ENCODE measurements at regions not wholly inside any gene's neighbourhood (a gene's known extent, or its start where the extent isn't known, plus 50 kb on each side); places are given as distances from the start of the nearest gene placed in this dataset.

DNA sequence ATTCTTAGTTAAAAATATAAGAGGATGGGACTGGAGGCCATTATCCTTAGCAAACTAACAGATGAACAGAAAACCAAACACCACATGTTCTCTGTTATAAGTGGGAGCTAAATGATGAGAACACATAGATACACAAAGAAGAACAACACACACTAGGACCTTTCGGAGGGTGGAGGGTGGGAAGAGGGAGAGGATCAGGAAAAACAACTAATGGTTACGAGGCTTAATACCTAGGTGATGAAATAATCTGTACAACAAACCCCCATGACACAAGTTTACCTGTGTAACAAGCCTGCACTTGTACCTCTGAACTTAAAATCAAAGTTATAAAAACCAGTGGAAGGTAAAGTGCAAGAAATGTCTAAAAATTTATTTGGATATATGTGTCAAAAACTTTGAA is 1047.4 kb upstream of the C9orf72 start:
- no peak for DNase-seq (ENCODE audit: low read depth)

DNA sequence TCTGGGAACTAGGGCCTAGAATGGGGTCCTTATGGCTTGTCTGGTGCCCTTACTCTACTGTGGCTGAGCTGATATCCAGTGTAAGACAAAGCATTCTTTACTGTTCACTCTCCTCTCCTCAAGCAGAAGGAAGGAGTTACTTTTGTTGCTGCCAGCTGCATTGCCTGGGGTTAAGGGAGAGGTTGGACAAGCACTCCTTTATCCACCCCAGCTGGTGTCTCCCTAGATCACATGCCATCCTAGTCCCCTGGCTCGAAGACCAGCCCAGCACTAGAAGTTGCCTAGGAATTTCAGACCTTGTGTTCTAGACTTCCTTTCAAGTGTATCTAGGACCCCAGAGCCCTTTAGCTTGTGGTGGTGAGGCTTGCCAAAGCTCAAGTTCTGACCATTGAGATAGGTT is 1051.5 kb upstream of the C9orf72 start:
- DNase-seq (ENCODE audit: low read depth) = no peak

DNA sequence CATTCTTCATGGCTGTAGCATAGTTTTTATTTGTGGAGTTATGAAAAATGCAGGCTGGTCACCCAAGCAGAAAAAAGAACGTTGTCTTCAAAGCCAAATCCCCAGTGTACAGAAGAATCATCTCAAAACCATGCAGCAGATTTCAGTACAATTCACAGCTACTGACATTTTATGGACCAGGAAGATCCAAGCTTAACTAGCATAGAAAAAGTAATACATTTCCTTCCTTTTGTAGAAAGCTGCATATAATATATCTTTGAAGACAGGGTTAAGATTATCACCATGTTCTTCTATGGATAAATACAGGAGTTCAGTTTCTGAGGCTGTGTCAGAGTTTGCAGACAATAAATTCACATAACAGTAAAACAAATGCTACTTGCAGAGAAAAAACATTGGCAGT is 1054.8 kb upstream of the C9orf72 start:
- DNase-seq (ENCODE audit: low read depth) = no peak

DNA sequence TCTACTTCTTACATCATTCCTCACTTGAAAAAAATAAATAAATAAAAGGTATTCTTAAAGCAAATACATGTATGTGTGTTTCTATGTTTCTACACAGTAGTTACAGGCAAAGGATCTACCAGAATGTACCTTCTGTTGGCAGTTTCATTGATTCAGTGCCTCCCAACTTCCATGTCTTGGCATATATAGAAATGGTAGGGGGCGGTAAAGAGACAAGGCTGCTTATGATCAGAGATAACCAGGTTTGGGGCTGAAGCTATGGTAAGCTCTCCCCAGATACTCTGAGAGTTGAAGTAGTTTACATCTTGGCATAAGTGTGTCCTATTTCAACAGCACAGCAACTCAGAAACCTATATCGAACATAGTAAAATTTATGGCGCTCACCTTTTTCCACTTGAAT is 1075.4 kb upstream of the C9orf72 start:
- no peak for DNase-seq (ENCODE audit: low read depth)

DNA sequence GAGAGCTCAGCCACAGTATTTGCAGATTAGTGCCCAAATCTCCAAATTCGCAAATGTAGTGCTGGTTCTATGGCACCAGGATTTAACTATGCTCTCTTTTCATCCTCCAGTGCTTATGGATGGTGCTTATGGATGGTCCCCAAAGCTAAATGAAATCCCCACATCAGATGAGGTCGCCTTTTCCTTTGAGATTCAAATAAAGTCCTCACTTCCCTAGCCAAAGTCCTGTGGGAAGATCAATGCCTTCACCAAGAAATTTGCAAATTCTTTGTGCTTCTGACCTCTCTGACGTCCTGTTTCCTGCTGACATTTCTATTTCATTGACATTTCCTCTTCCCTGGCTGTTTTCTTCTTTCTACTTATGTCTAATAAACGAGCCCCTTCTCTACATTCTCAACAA is 1077.0 kb upstream of the C9orf72 start:
- DNase-seq (ENCODE audit: low read depth) = no peak

DNA sequence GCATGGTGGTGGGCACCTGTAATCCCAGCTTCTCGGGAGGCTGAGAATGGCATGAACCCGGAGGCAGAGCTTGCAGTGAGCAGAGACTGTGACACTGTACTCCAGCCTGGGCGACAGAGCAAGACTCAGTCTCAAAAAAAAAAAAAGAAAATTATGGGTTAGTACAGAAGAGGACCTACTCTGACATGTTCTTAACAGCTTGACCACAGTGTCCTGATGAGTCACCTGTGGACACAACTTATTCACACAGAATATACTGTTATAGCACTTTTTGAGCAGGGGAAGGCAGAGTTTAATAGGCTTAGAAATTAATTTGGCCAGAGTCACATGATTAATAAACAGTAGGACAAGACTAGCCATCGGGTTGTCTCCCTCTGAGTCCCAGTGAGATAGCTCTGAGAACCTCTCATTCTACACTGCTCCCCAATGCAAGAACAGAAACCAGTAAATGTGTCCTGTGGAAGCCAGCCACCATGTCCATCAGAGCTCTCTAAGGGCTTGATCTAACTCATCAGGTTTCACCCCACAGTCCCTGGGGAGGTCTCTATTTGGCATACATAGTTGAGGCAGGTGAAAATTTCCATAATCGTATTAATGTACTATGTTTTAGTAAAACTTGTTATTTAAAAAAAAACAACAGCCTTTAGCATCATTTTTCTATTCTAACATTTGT is 1077.9 kb upstream of the C9orf72 start:
- DNase-seq (ENCODE audit: low read depth) = no peak

DNA sequence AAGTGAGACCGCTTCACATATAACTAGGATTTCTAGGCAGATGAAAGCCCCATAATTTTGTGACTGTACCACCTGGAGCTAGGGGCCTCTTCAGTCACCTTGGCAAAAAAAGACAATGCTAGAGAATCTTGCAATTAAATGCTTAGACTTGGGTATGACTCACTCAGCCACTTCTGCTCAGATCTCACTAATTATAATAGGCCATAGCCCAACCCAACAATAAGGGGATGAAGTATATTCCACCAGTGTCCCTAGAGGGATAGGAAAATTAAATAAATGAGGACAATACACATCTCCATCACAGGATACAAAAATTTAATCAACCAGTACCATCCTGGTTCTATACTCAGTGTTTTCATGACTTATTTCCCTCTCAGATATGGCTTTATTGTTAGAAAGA is 1079.9 kb upstream of the C9orf72 start:
- no peak for DNase-seq (ENCODE audit: low read depth)

DNA sequence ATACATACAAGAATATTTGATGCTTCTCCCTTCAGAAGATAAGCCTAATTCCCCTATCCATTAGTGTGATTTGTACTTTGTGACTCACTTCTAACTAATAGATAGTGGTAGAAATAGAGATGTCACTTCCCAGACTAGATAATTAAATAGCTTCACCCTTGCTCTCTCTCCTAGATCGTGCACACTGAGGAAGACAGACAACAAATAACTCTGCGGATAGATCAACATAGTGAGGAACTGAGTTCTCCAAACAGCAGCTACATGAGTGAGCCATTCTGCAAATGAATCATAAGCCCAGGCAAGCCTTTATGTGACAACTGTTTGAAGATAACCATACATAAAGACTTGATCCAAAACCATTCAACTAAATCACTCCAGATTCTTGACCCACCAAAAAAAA is 1083.4 kb upstream of the C9orf72 start:
- no peak for DNase-seq (ENCODE audit: low read depth)

DNA sequence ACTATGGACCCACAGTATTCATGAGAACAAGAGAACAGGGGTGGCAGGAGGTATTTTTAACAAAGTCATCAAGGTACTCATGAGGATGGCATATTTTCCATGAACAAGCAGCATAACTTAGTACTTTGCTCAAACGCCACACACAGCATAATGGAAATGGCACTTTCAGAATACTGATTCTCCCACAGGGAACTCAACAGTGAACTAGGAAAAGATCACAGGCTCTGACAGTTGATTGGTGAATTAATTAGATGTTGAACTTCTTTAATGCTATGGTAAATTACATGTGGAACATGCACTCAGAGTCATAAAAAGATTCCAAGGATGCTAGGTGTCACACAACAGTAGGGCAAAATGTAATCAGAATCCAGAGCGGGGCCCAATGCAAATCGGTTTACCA is 1088.6 kb upstream of the C9orf72 start:
- DNase-seq (ENCODE audit: low read depth) = no peak

DNA sequence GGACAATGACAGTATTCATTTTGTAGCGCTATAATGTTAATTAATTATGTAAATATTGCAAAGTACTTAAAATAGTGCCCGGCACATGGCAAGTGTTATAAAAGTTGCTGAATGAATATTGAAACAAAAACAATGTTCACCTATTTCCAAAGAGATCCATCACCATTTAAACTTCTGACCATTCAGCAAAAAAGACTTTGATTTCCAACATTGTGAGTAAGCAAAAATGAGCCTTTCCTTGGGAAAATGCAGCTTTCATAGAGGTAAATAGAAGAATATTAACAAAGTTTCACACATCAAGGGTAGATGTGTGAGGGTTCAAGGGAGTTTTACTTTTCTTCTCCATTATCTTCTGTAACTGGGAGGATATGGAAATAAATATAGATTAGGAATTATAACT is 1089.4 kb upstream of the C9orf72 start:
- no peak for DNase-seq (ENCODE audit: low read depth)

DNA sequence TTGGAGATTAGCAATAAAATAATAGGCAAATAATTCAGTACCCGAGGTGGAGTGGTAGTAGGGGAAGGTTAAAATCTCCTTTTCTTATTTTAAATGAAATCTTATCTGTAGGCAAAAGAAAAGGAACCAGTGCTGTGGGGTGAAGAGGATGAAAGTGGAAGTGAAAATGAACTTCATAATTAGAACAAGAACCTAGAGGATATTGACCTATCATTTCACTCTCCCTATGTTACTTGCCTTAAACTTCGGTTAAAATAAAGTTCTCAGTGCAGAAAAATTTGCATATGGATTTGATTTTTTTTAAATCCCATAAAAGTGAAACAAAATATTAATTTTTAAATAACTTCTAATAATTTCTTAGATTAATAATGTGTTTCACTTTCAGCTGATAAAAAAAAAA is 1094.9 kb upstream of the C9orf72 start:
- no peak for DNase-seq (ENCODE audit: low read depth)

DNA sequence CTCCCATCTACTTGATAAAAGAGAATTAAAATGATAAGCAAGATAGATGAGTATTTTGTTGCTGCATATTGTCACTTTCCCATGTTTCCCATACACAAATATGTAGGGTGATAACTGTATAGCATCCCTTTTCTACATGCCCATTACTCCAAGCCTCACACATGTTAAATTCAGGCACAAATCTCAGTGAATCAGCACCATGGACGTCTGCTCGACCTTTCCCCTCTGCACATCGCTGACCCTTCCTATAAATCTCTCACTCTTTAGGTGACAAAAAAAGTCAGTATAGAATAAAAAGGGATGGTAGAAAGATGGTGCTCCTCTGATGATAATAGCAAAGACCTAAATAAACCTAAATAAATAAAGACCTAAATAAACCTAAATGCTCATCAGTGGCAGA is 1097.7 kb upstream of the C9orf72 start:
- DNase-seq (ENCODE audit: low read depth) = no peak

DNA sequence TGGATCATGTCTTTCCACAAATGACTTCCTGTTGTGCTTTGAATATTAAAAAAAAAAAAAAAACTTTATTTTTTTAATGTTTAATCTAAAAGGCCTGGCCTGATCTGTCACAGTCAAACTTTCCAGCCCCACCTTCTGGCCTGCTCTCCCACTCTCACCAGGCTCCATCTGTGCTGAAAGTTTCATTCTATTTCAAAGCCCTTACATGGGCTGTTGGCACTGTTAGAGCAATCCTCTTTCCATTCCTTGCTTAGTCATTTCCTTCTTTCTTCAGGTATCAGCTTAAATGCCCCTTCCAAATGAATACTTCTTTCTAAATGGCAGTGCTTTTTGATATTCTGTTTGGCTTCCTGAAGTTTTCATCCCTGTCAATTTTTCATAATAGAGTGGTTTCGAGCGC is 1104.8 kb upstream of the C9orf72 start:
- DNase-seq (ENCODE audit: low read depth) = no peak

DNA sequence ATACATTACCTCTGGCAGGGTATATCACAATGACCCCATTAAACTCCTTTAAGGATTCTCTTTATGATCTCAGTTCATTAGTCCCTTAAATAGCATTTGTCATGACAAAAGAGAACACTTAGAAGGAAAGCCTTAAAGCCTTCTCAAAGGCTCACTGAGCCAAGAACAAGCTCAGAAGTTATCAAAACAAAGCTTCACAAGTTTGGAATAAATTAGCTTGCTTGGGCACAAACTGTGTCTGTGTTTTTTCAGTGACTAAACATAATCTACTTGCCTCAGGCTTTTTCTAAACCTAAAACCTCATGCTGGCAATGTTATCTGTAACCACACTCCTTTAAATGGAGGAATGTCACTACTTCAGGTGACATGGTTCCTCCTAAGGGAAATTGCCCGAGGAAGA is 1114.9 kb upstream of the C9orf72 start:
- no peak for DNase-seq (ENCODE audit: low read depth)

DNA sequence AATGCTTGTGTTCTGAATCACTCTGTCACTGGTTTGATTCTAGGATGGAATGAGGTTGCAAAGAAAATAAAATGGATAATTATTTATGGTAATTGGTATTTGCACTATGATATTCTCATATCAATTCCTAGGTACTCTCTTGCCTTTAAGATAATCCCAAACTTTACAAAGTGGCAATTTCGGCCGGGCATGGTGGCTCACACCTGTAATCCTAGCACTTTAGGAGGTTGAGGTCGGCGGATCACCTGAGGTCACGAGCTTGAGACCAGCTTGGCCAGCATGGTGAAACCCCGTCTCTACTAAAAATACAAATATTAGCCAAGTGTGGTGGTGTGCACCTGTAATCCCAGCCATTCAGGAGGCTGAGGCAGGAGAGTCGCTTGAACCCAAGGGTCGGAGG is 1118.7 kb upstream of the C9orf72 start:
- no peak for DNase-seq (ENCODE audit: low read depth)

DNA sequence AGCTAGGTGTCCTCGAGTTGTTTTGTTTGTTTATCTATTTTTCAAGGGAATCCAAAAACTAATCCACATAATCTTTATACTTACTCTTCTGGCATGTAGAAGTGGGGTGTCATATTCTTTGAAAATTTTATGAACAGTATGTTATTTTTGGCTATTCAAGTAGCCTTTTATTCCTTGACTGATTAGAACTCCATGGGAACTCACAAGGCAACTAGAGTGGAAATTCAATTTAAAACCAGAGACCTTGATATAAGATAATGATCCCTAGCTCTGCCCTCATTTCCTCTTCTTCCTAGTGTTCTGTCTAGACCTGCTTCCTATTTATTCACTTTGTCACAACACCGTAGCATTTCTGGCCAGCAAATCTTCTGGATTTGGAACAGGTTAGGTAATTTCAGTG is 1123.7 kb upstream of the C9orf72 start:
- no peak for DNase-seq (ENCODE audit: low read depth)

DNA sequence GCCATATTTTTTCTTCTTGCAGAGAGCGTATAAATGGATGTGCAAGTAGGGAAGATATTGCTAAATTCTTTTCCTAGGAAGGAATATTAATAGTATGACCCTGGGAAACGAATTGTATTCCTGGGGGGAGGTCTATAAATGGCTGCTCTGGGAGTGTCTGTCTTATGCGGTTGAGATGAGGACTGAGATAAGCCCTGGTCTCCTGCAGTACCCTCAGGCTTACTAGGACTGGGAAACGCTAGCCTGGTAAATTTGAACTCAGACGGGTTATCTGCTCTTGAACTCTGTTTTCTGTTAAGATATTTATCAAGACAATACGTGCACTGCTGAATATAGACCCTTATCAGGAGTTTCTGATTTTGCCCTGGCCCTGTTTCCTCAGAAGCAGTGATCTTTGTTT is 1126.4 kb upstream of the C9orf72 start:
- no peak for DNase-seq (ENCODE audit: low read depth)

DNA sequence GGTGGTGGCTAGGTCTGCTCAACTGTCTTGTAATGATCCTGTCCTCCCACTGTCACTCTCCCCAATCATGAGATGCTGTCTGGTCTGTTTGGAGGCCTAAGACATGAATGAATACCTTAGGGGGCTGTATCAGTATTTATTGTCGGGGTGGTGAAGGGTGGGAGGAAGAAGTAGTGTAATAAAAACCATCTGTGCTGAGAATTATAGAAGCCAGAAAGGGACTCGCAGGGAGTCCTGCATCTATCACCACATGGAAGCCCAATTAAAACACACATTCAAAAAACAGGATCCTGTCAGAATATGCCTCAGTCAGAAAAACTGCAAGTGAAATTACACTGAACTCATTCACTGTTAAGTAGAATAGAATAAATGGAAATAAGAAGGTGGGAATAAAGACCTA is 1134.3 kb upstream of the C9orf72 start:
- no peak for DNase-seq (ENCODE audit: low read depth)

DNA sequence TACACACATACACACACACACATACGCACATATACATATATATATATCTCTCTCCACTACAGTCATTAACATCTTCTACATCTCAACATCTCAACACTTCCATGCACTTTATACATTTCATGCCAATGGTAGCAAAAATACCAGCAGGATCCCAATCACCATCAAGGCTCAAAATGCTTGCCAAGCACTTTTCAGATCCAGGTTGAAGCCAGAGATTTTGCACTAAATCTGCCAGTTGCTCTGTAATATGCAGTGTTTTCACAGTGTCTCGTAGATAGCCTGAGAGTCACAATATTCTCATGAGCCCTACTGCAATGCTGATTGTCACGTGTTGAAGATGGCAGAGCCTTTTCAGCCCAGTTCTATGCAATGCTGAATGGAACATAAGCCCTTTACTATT is 1140.9 kb upstream of the C9orf72 start:
- DNase-seq (ENCODE audit: low read depth) = no peak

DNA sequence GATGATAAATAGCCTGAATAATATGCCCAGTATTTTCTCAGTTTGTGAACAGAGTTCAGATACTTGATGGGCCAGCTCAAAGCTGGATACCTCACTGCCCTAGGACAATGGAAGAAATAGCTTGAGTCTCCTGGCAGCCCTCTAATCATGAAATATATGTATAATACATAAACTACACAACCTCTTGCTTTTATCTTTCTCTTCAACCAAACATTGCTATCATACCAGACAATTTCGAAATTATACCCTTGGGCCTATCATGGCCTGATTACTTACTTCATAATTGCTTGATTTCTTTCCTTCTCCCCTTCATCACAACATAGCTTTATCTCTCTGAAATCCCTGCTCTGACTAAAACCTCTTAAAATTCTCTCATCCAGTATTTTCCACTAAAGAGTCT is 1144.9 kb upstream of the C9orf72 start:
- no peak for DNase-seq (ENCODE audit: low read depth)

DNA sequence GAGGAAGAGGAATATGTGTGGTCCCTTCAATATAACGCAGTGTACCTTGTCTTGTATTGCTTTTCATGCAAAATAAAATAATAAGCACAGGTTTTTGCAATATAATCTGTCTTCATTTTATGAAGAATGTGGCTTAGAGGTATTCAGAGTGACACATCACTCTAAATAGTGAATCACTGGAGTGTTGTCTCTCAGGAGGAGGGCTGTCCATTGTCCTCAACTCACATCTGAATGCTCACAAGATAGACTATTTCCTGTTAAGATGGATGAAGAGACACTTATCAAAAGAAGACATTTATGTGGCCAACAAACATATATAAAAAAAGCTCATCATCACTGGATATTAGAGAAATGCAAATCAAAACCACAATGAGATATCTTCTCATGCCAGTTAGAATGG is 1147.5 kb upstream of the C9orf72 start:
- DNase-seq (ENCODE audit: low read depth) = no peak

DNA sequence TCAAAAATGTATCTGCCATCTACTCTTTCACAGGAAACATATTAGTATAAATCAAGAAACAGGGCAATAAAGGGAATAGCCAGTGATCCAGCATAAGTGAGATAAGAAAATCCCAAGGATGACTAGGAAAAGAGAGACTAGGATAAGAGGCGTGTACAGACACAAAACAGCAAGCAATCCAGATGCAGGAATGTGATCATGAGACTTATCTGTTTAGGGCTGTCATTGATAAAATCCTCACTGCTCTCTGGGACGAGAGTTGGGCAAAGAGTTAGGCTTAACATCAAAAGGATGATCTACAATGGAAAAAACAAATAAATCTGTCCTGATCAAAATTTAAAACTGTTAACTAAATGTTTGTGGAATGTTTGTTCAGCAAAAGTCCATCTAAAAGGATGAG is 1156.8 kb upstream of the C9orf72 start:
- DNase-seq (ENCODE audit: low read depth) = no peak

DNA sequence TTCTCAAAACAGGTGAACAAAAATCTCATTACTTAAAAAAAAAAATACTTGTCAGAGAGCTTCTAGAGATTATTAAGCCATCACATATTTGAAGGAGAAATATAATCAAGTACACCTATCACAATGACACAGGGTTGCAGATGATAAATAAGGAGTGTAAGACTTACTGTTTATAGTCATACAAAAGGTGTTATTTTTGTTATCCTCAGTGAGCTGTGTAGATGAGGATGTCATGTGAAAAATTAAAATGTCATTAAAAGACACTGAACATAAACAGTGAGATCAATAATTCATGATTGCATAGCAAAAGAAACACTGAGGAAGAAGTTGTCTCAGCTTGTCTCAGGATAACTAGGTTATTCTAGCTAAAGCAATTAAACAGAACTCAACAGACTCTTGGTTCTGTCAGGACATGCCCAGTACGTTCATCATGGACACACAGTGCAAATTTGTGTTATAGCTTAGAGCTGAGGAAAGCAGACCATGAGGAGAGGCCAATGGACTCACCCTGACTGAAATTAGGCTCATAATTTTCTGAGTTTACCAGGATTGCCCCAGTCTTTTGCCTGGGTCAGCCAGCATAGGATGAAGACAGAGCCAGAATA is 1162.6 kb upstream of the C9orf72 start:
- DNase-seq (ENCODE audit: low read depth) = no peak

DNA sequence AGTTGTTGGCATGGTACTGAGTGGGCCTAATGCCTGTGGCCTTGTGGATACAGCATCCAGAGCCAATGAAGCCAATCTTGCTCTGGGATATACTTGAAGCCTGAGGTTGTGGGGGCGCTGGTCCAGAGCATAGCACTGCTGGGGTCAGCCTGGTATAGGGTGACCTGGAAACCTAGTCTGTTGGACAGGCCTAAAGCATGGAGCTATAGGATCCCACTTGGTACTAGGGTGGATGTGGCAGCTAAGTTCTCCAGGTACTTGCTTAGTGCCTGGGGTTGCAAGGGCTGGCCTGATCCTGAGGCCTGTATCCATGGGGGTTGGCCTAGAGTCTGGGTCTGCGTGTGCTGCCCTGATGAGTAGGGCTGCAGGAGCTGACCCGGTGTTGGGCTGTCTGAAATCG is 1168.2 kb upstream of the C9orf72 start:
- DNase-seq (ENCODE audit: low read depth) = no peak
